Fibroblast of lung (primary cell): ENCODE measurements at regions not wholly inside any gene's neighbourhood (a gene's known extent, or its start where the extent isn't known, plus 50 kb on each side); places are given as distances from the start of the nearest gene placed in this dataset.

Experiments
- DNase-seq, 2 donors: peaks; one replicate each; pipeline versions ENCODE4 v3.0.0 to v3.0.0-alpha.2; 2010; ENCODE audit warnings: low read depth in 2 of 2
- H2AFZ ChIP-seq: 2 replicates; pipeline ENCODE4 v1.5.1; 2012; ENCODE audit warnings: low read length, control low read depth, inconsistent platforms
- H3K27ac ChIP-seq: 2 replicates; pipeline ENCODE4 v1.5.1; 2011; ENCODE audit warnings: low read length, control low read depth; ENCODE audit not compliant: insufficient read depth
- H3K27me3 ChIP-seq: 2 replicates; pipeline ENCODE4 v1.5.1; 2011; ENCODE audit warnings: mild to moderate bottlenecking, low read length; ENCODE audit not compliant: control insufficient read depth, insufficient read depth
- H3K36me3 ChIP-seq: 2 replicates; pipeline ENCODE4 v1.5.1; 2011; ENCODE audit warnings: low read length; ENCODE audit not compliant: control insufficient read depth, insufficient read depth
- H3K4me1 ChIP-seq: 2 replicates; pipeline ENCODE4 v1.5.1; 2011; ENCODE audit warnings: low read length; ENCODE audit not compliant: control insufficient read depth, insufficient read depth; ENCODE audit errors: extremely low read depth
- H3K4me2 ChIP-seq: 2 replicates; pipeline ENCODE4 v1.5.1; 2011; ENCODE audit warnings: low read length, control low read depth; ENCODE audit not compliant: insufficient read depth; ENCODE audit errors: extremely low read depth
- H3K4me3 ChIP-seq, 4 experiments: fragments of 200-600 bp in 1 of 4; sonication (generic) in 1 of 4; replicated peaks in 1 of 4; 2 replicates each; pipeline ENCODE4 v1.5.1; 2011 to 2016; ENCODE audit warnings: low read length in 4 of 4, low read depth in 3 of 4, mild to moderate bottlenecking in 3 of 4, control low read depth in 2 of 4, inconsistent platforms in 1 of 4, mixed read lengths in 1 of 4; ENCODE audit not compliant: insufficient read depth in 1 of 4; ENCODE audit errors: control extremely low read depth in 1 of 4
- H3K79me2 ChIP-seq: 2 replicates; pipeline ENCODE4 v1.5.1; 2012; ENCODE audit warnings: mild to moderate bottlenecking, low read length, inconsistent platforms; ENCODE audit not compliant: control insufficient read depth, insufficient read depth
- H3K9ac ChIP-seq: 2 replicates; pipeline ENCODE4 v1.5.1; 2011; ENCODE audit warnings: mild to moderate bottlenecking, low read length, control low read depth; ENCODE audit not compliant: insufficient read depth
- H3K9me3 ChIP-seq: 2 replicates; pipeline ENCODE4 v1.5.1; 2012; ENCODE audit warnings: low read depth, low read length; ENCODE audit not compliant: control insufficient read depth, insufficient read depth
- H4K20me1 ChIP-seq: 2 replicates; pipeline ENCODE4 v1.5.1; 2011; ENCODE audit warnings: low read length; ENCODE audit not compliant: control insufficient read depth, insufficient read depth; ENCODE audit errors: extremely low read depth
- CTCF ChIP-seq, 2 donors: IDR thresholded peaks in 1 of 2; conservative IDR thresholded peaks in 1 of 2; 1 replicate in 1 of 2; 2 replicates in 1 of 2; pipeline ENCODE4 v1.5.1; 2011 to 2012; ENCODE audit warnings: low read length in 2 of 2, control low read depth in 1 of 2, inconsistent platforms in 1 of 2, low read depth in 1 of 2, mild to moderate bottlenecking in 1 of 2
- EZH2 ChIP-seq: IDR thresholded peaks from 2 replicates; pipeline ENCODE4 v1.5.1; 2012; ENCODE audit warnings: low read length, control low read depth, mild to moderate bottlenecking; ENCODE audit errors: missing control alignments

DNA sequence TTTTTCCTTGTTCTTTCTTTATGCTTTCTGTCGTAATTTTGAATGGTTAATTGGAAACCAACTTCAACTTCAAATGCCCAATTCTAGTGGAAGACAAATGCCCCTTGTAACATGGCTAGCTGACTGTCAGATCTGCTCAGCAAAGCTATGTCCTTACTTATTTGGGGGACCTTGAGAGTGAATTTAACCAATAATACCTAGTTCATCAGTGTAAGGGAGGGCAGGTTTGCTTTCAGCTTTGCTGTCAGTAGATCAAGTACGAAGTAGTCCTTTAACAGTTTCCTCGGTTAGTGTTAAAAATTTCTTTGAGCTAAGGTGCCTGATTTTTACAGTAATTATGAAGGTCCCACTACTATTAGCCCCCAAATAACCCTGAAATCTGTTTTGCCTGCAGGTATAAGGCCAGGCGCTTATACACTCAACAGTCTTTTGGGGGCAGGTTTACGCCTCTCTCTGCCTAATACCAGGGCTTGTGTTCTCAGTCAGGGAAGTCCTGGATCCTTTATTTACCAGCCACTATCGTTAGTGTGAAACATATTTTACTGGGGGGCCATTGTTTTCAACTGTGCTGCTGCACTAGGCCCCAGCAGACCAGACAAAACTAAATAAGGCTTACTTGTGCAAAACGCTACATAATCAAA, 165.1 kb upstream of the KCNJ3 start:
- Histone ChIP-seq H3K27me3 (no peaks in the 10 kb centered on the region), H3K4me1 (no peaks in the 10 kb centered on the region), H3K4me2 (no peak overlapping the region), H3K36me3 (no peaks in the 10 kb centered on the region), H4K20me1 (no peaks in the 10 kb centered on the region), H3K4me3 (no peak overlapping the region), H2AFZ (no peak overlapping the region), H3K27ac (no peak overlapping the region), H3K9ac (no peak overlapping the region), H3K9me3 (no peaks in the 10 kb centered on the region), H3K79me2 (no peaks in the 10 kb centered on the region)
- no peak for TF ChIP-seq EZH2
- TF ChIP-seq CTCF (conservative IDR thresholded peaks at IDR 0.05 in 1 of 2, IDR thresholded peaks at IDR 0.05 in 1 of 2; ENCODE audit: low read depth in 1 of 2, low read length in 2 of 2): no peak
- DNase-seq: no peak

- TF ChIP-seq CTCF (conservative IDR thresholded peaks at IDR 0.05 in 1 of 2, IDR thresholded peaks at IDR 0.05 in 1 of 2; ENCODE audit: low read depth in 1 of 2, low read length in 2 of 2) (no peak), EZH2 (no peak)
- no peaks in the 10 kb centered on the region for H3K27me3 ChIP-seq
- H2AFZ ChIP-seq: no peak overlapping the region
- no peaks in the 10 kb centered on the region for H3K36me3 ChIP-seq
- no peaks in the 10 kb centered on the region for H3K4me1 ChIP-seq
- H3K4me3 ChIP-seq: no peak overlapping the region
- H3K9me3 ChIP-seq: no peaks in the 10 kb centered on the region
- H4K20me1 ChIP-seq: no peaks in the 10 kb centered on the region
- H3K79me2 ChIP-seq: no peaks in the 10 kb centered on the region
- no peak overlapping the region for H3K9ac ChIP-seq
- H3K27ac ChIP-seq: no peak overlapping the region
- no peak overlapping the region for H3K4me2 ChIP-seq
- DNase-seq: no peak
These were observed 161.5 kb upstream of the KCNJ3 start for GRCh38 chr2:154537024-154537423.

- Histone ChIP-seq H4K20me1 (no peaks in the 10 kb centered on the region), H3K27ac (no peak overlapping the region), H3K4me1 (no peaks in the 10 kb centered on the region), H3K27me3 (no peaks in the 10 kb centered on the region), H3K9me3 (no peaks in the 10 kb centered on the region), H3K4me2 (no peak overlapping the region), H3K36me3 (no peaks in the 10 kb centered on the region), H3K9ac (no peak overlapping the region), H2AFZ (no peak overlapping the region), H3K4me3 (no peak overlapping the region), H3K79me2 (no peaks in the 10 kb centered on the region)
- no peak for DNase-seq
- TF ChIP-seq EZH2 (no peak), CTCF (conservative IDR thresholded peaks at IDR 0.05 in 1 of 2, IDR thresholded peaks at IDR 0.05 in 1 of 2; ENCODE audit: low read depth in 1 of 2, low read length in 2 of 2) (no peak)
These were observed 160.5 kb upstream of the KCNJ3 start for GRCh38 chr2:154537843-154538450.
